Astrocyte (in vitro differentiated cells and primary cell): ENCODE measurements at regions not wholly inside any gene's neighbourhood (a gene's known extent, or its start where the extent isn't known, plus 50 kb on each side); places are given as distances from the start of the nearest gene placed in this dataset.
A peak's percentile ranks its signal among the peaks of the same experiment; 100 is the strongest.

Experiments used
- DNase-seq: peaks from one replicate; pipeline ENCODE4 v3.0.0-alpha.2; 2010; ENCODE audit warnings: low read depth
- FAIRE-seq: peaks from 2 replicates; lab custom pipeline; 2011; peaks lifted over from hg19 to GRCh38; lab: Jason Lieb, UNC
- H2AFZ ChIP-seq: 2 replicates; pipeline ENCODE4 v1.6.0; 2012; ENCODE audit warnings: low read depth, low read length, inconsistent platforms
- H3K27ac ChIP-seq: 2 replicates; pipeline ENCODE4 v1.5.1; 2011; ENCODE audit warnings: low read depth, low read length, inconsistent platforms
- H3K27me3 ChIP-seq: 2 replicates; pipeline ENCODE4 v1.6.0; 2011; ENCODE audit warnings: low read length, inconsistent platforms; ENCODE audit not compliant: insufficient read depth
- H3K36me3 ChIP-seq: 2 replicates; pipeline ENCODE4 v1.5.1; 2011; ENCODE audit warnings: low read length, inconsistent platforms; ENCODE audit not compliant: insufficient read depth
- H3K4me1 ChIP-seq: 2 replicates; pipeline ENCODE4 v1.5.1; 2011; ENCODE audit warnings: low read length, inconsistent platforms; ENCODE audit not compliant: insufficient read depth
- H3K4me2 ChIP-seq: 2 replicates; pipeline ENCODE4 v1.6.0; 2012; ENCODE audit warnings: low read length, inconsistent platforms
- H3K4me3 ChIP-seq: 2 replicates; pipeline ENCODE4 v1.5.1; 2011; ENCODE audit warnings: low read depth, mild to moderate bottlenecking, low read length, inconsistent platforms; ENCODE audit not compliant: insufficient read depth
- H3K79me2 ChIP-seq: 2 replicates; pipeline ENCODE4 v1.6.0; 2012; ENCODE audit warnings: mild to moderate bottlenecking, low read length, inconsistent platforms; ENCODE audit not compliant: insufficient read depth
- H3K9ac ChIP-seq: 2 replicates; pipeline ENCODE4 v1.6.0; 2012; ENCODE audit warnings: mild to moderate bottlenecking, low read length, inconsistent platforms
- H3K9me3 ChIP-seq: 2 replicates; pipeline ENCODE4 v1.5.1; 2012; ENCODE audit warnings: low read depth, mild to moderate bottlenecking, low read length, inconsistent platforms; ENCODE audit not compliant: insufficient read depth
- H4K20me1 ChIP-seq: 2 replicates; pipeline ENCODE4 v1.6.0; 2012; ENCODE audit warnings: low read length, inconsistent platforms; ENCODE audit not compliant: insufficient read depth
- H3K27ac Mint-ChIP-seq: one replicate; pipeline ENCODE4 v1.8.0; 2021; ENCODE audit warnings: mild to moderate bottlenecking, mixed read lengths; ENCODE audit not compliant: unreplicated experiment
- H3K27me3 Mint-ChIP-seq: one replicate; pipeline ENCODE4 v1.8.0; 2021; ENCODE audit warnings: low read depth, mixed read lengths; ENCODE audit not compliant: unreplicated experiment
- H3K36me3 Mint-ChIP-seq: one replicate; pipeline ENCODE4 v1.8.0; 2021; ENCODE audit warnings: low read depth, mixed read lengths; ENCODE audit not compliant: unreplicated experiment
- H3K4me1 Mint-ChIP-seq: one replicate; pipeline ENCODE4 v1.8.0; 2021; ENCODE audit warnings: low read depth, mixed read lengths; ENCODE audit not compliant: unreplicated experiment
- H3K4me3 Mint-ChIP-seq: one replicate; pipeline ENCODE4 v1.8.0; 2021; ENCODE audit warnings: mild to moderate bottlenecking, moderate library complexity, mixed read lengths; ENCODE audit not compliant: unreplicated experiment
- H3K9me3 Mint-ChIP-seq: one replicate; pipeline ENCODE4 v1.8.0; 2021; ENCODE audit warnings: mild to moderate bottlenecking, mixed read lengths; ENCODE audit not compliant: unreplicated experiment
- EZH2 ChIP-seq: IDR thresholded peaks from 2 replicates; pipeline ENCODE4 v1.6.1; 2012; ENCODE audit warnings: mild to moderate bottlenecking, low read length, inconsistent platforms; ENCODE audit not compliant: insufficient read depth
- TF ChIP-seq, protein P1 (sequence below): IDR thresholded peaks from 2 replicates; pipeline ENCODE4 v1.5.1; 2011; ENCODE audit warnings: low read depth, mild to moderate bottlenecking, inconsistent platforms, low read length, moderate library complexity; ENCODE audit not compliant: insufficient read depth

- H3K27me3 Mint-ChIP-seq, result peaks cover 32% of the 10 kb centered on the region
- no peak for TF ChIP-seq EZH2
- TF ChIP-seq, protein P1, sequence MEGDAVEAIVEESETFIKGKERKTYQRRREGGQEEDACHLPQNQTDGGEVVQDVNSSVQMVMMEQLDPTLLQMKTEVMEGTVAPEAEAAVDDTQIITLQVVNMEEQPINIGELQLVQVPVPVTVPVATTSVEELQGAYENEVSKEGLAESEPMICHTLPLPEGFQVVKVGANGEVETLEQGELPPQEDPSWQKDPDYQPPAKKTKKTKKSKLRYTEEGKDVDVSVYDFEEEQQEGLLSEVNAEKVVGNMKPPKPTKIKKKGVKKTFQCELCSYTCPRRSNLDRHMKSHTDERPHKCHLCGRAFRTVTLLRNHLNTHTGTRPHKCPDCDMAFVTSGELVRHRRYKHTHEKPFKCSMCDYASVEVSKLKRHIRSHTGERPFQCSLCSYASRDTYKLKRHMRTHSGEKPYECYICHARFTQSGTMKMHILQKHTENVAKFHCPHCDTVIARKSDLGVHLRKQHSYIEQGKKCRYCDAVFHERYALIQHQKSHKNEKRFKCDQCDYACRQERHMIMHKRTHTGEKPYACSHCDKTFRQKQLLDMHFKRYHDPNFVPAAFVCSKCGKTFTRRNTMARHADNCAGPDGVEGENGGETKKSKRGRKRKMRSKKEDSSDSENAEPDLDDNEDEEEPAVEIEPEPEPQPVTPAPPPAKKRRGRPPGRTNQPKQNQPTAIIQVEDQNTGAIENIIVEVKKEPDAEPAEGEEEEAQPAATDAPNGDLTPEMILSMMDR, result no peak
Observed at GRCh38 chr2:129619471-129619870, 360.0 kb upstream of the RAB6C start.

DNA sequence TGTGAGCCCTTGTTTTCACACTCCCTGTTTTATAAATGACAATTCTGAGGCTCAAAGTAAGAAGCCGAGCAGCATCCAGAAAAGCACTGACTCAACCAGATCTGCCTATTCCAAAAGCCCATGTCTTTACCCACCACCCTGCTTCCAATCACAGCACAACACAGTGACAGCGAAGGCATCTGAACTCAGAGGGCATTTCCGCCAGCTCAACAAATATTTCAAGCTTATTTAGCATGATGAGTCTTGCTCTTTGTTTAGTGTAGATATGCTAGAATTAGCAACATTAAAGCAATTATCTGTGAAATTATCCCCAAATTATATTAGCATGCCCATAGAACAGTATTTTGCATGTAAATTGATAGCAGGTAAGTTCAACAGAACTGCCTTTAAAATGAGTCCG, 359.1 kb upstream of the RAB6C start:
- TF ChIP-seq, protein P1, result no peak
- no peak for TF ChIP-seq EZH2
- Histone ChIP-seq H3K9ac (no peak overlapping the region), H3K9me3 (peaks cover under 1% of the 10 kb centered on the region), H3K79me2 (no peaks in the 10 kb centered on the region), H3K4me1 (no peaks in the 10 kb centered on the region), H3K27me3 (no peaks in the 10 kb centered on the region), H3K4me3 (no peak overlapping the region), H4K20me1 (no peaks in the 10 kb centered on the region), H3K4me2 (no peak overlapping the region), H3K27ac (no peak overlapping the region), H2AFZ (no peak overlapping the region), H3K36me3 (no peaks in the 10 kb centered on the region)
- Mint-ChIP-seq H3K4me1 (peaks cover 4% of the 10 kb centered on the region), H3K36me3 (no peaks in the 10 kb centered on the region), H3K9me3 (peaks cover under 1% of the 10 kb centered on the region), H3K27me3 (peaks cover 33% of the 10 kb centered on the region), H3K4me3 (no peak overlapping the region), H3K27ac (peak overlapping the region; percentile 34)
- FAIRE-seq, result no peak
- no peak for DNase-seq

More at GRCh38 chr2:129619471-129619870, 360.0 kb upstream of the RAB6C start:
- Mint-ChIP-seq H3K4me3 (no peak overlapping the region), H3K36me3 (no peaks in the 10 kb centered on the region), H3K9me3 (no peaks in the 10 kb centered on the region), H3K4me1 (peaks cover 4% of the 10 kb centered on the region), H3K27ac (no peak overlapping the region)
- Histone ChIP-seq H3K9me3 (no peaks in the 10 kb centered on the region), H4K20me1 (no peaks in the 10 kb centered on the region), H2AFZ (no peak overlapping the region), H3K27me3 (no peaks in the 10 kb centered on the region), H3K4me3 (no peak overlapping the region), H3K4me2 (no peak overlapping the region), H3K9ac (no peak overlapping the region), H3K79me2 (no peaks in the 10 kb centered on the region), H3K27ac (no peak overlapping the region), H3K36me3 (no peaks in the 10 kb centered on the region), H3K4me1 (no peaks in the 10 kb centered on the region)
- DNase-seq (no peak), FAIRE-seq (no peak)

DNA sequence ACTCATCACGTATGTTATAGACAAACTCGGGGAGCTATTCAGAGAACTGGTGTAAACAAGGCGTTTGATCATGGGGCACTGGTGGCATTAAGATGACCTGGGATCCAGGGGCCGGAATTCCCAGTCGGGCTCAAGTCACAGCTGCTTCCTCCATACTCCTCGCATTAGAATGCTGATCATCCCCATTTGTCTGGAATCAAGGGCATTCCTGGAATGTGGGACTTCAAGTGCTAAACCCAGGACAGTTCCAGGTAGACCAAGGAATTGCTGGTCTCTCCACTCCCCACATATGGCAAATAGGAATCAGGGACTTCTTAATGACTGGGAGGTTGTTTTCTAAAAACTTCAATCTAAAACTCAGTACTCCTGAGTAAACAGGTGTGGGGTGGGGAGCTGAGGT, 355.7 kb upstream of the RAB6C start:
- Mint-ChIP-seq H3K4me1 (peaks cover 4% of the 10 kb centered on the region), H3K36me3 (no peaks in the 10 kb centered on the region), H3K27me3 (peaks cover 36% of the 10 kb centered on the region), H3K27ac (no peak overlapping the region), H3K9me3 (peaks cover 4% of the 10 kb centered on the region), H3K4me3 (no peak overlapping the region)
- Histone ChIP-seq H2AFZ (no peak overlapping the region), H3K36me3 (no peaks in the 10 kb centered on the region), H3K4me2 (no peak overlapping the region), H3K4me1 (no peaks in the 10 kb centered on the region), H4K20me1 (no peaks in the 10 kb centered on the region), H3K9me3 (peaks cover 2% of the 10 kb centered on the region), H3K79me2 (no peaks in the 10 kb centered on the region), H3K27me3 (no peaks in the 10 kb centered on the region), H3K4me3 (no peak overlapping the region), H3K27ac (no peak overlapping the region), H3K9ac (no peak overlapping the region)
- no peak for DNase-seq
- FAIRE-seq, result no peak
- no peak for TF ChIP-seq EZH2
- TF ChIP-seq, protein P1, result no peak
